GM18499 (cell line): ENCODE measurements at regions not wholly inside any gene's neighbourhood (a gene's known extent, or its start where the extent isn't known, plus 50 kb on each side); places are given as distances from the start of the nearest gene placed in this dataset.
"Not testable (repeated sequence)": the region's sequence is repeated elsewhere in the genome, so short reads cannot be mapped to it uniquely, and the experiment has no call there.

Experiments
- ATAC-seq: cut with Tn5 transposase; IDR thresholded peaks from one replicate; pipeline ENCODE4 v1.9.1; 2021; ENCODE audit warnings: moderate number of reproducible peaks; ENCODE audit not compliant: insufficient read depth, unreplicated experiment

GRCh38 chr7:149683898-149684297, 89.5 kb downstream of the ZNF467 start:
- ATAC-seq = no peak

GRCh38 chr7:149683181-149683580, 90.2 kb downstream of the ZNF467 start:
- no peak for ATAC-seq

- no peak for ATAC-seq
These were observed 91.3 kb downstream of the ZNF467 start for GRCh38 chr7:149682038-149682437.

GRCh38 chr7:149681274-149681673, 92.1 kb downstream of the ZNF467 start:
- no peak for ATAC-seq

- ATAC-seq = no peak
These were observed 92.9 kb downstream of the ZNF467 start for GRCh38 chr7:149680331-149681025.

- not testable (repeated sequence) for ATAC-seq
These were observed 98.5 kb downstream of the ZNF467 start for GRCh38 chr7:149674728-149675385.

- no peak for ATAC-seq
These were observed 100.4 kb downstream of the ZNF467 start for GRCh38 chr7:149673006-149673405.

GRCh38 chr7:149670288-149670687, 103.1 kb downstream of the ZNF467 start:
- ATAC-seq = no peak

- no peak for ATAC-seq
These were observed 104.1 kb downstream of the ZNF467 start for GRCh38 chr7:149669121-149669818.

- ATAC-seq = no peak
These were observed 106.9 kb downstream of the ZNF467 start for GRCh38 chr7:149666360-149666945.

- ATAC-seq = not testable (repeated sequence)
These were observed 107.8 kb downstream of the ZNF467 start for GRCh38 chr7:149665618-149666017.

GRCh38 chr7:149664666-149665065, 108.7 kb downstream of the ZNF467 start:
- no peak for ATAC-seq

- ATAC-seq = no peak
These were observed 109.2 kb downstream of the ZNF467 start for GRCh38 chr7:149664176-149664575.

GRCh38 chr7:149662591-149663095, 110.7 kb downstream of the ZNF467 start:
- ATAC-seq = no peak

- ATAC-seq = no peak
These were observed 117.6 kb downstream of the ZNF467 start for GRCh38 chr7:149655784-149656183.

GRCh38 chr7:149654588-149654987, 118.8 kb downstream of the ZNF467 start:
- no peak for ATAC-seq

- not testable (repeated sequence) for ATAC-seq
These were observed 123.2 kb downstream of the ZNF467 start for GRCh38 chr7:149650190-149650589.

- no peak for ATAC-seq
These were observed 128.6 kb downstream of the ZNF467 start for GRCh38 chr7:149644754-149645153.

- no peak for ATAC-seq
These were observed 130.8 kb downstream of the ZNF467 start for GRCh38 chr7:149642589-149642988.

GRCh38 chr7:149638566-149639320, 134.6 kb downstream of the ZNF467 start:
- no peak for ATAC-seq
